ENCODE measurements at regions not wholly inside any gene's neighbourhood (a gene's known extent, or its start where the extent isn't known, plus 50 kb on each side); places are given as distances from the start of the nearest gene placed in this dataset.

GRCh38 chr15:31802761-31803160 is 227.6 kb upstream of the CHRNA7 start:
- DNase-seq (ENCODE audit: low read depth): no peak
- TF ChIP-seq CTCF (IDR thresholded peaks at IDR 0.05; ENCODE audit: insufficient read depth, low read depth, low read length, missing control alignments): no peak
- no peak overlapping the region for H3K4me3 ChIP-seq (ENCODE audit: low read depth, low read length)

GRCh38 chr15:31803388-31803884 is 226.9 kb upstream of the CHRNA7 start:
- peak; percentile 52 for DNase-seq (ENCODE audit: low read depth)
- no peak for TF ChIP-seq CTCF (IDR thresholded peaks at IDR 0.05; ENCODE audit: insufficient read depth, low read depth, low read length, missing control alignments)
- no peak overlapping the region for H3K4me3 ChIP-seq (ENCODE audit: low read depth, low read length)

- no peak for DNase-seq (ENCODE audit: low read depth)
- no peak for TF ChIP-seq CTCF (IDR thresholded peaks at IDR 0.05; ENCODE audit: insufficient read depth, low read depth, low read length, missing control alignments)
Measured at GRCh38 chr15:31805090-31805662, 225.1 kb upstream of the CHRNA7 start.

GRCh38 chr15:31806106-31806505 is 224.2 kb upstream of the CHRNA7 start:
- no peak for DNase-seq (ENCODE audit: low read depth)
- no peak for TF ChIP-seq CTCF (IDR thresholded peaks at IDR 0.05; ENCODE audit: insufficient read depth, low read depth, low read length, missing control alignments)
- H3K4me3 ChIP-seq (ENCODE audit: low read depth, low read length): no peak overlapping the region

More at GRCh38 chr15:31805090-31805662, 225.1 kb upstream of the CHRNA7 start:
- H3K4me3 ChIP-seq (ENCODE audit: low read depth, low read length): no peak overlapping the region

- TF ChIP-seq CTCF (IDR thresholded peaks at IDR 0.05; ENCODE audit: insufficient read depth, low read depth, low read length, missing control alignments): no peak
- DNase-seq (ENCODE audit: low read depth): no peak
Measured at GRCh38 chr15:31811641-31812040, 218.7 kb upstream of the CHRNA7 start.

GRCh38 chr15:31814082-31814481 is 216.2 kb upstream of the CHRNA7 start:
- no peak overlapping the region for H3K4me3 ChIP-seq (ENCODE audit: low read depth, low read length)
- TF ChIP-seq CTCF (IDR thresholded peaks at IDR 0.05; ENCODE audit: insufficient read depth, low read depth, low read length, missing control alignments): no peak
- DNase-seq (ENCODE audit: low read depth): no peak

More at GRCh38 chr15:31811641-31812040, 218.7 kb upstream of the CHRNA7 start:
- H3K4me3 ChIP-seq (ENCODE audit: low read depth, low read length): no peak overlapping the region
